ENCODE measurements at regions not wholly inside any gene's neighbourhood (a gene's known extent, or its start where the extent isn't known, plus 50 kb on each side); places are given as distances from the start of the nearest gene placed in this dataset.

GRCh38 chr16:47986031-47986430 lies 169.8 kb downstream of the ABCC12 start:
- DNase-seq (no peak), ATAC-seq (no peak)
- Histone ChIP-seq H3K27ac (no peak overlapping the region), H3K27me3 (no peaks in the 10 kb centered on the region), H3K4me1 (no peaks in the 10 kb centered on the region), H3K4me3 (no peak overlapping the region), H3K9me3 (peaks cover 0 to 7% (median 0%) of the 10 kb centered on the region in 3 donors), H3K36me3 (no peaks in the 10 kb centered on the region)
- intact Hi-C loops (cut with DNase I; ENCODE audit: low total_unique reads) (no loop called here), in situ Hi-C loops (cut with MboI; ENCODE audit: low sequenced_read_pairs in 4 of 4) (no loop called here)
- TF ChIP-seq CTCF (IDR thresholded peaks at IDR 0.05 in 4 of 5, conservative IDR thresholded peaks at IDR 0.05 in 1 of 5) (no peak), POLR2A (IDR thresholded peaks at IDR 0.05) (no peak)

DNA sequence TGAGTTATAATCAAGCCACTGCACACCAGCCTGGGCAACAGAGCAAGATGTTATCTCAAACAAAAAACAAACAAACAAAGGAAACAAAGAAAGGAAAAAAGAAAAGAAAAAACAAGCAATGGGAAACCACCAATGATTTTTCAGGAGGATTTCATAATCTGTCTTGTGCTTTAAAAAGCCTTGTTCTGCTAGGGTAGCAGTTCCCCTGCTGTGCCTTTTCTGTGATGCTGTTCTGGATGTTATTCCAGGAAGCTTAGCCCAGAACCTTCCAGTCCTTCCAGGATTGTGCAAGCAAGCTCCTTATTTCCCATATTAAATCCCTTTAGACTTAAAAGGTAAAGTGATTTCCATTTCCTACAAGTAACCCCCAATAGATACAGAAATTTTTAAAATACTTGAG lies 171.1 kb downstream of the ABCC12 start:
- intact Hi-C loops (cut with DNase I; ENCODE audit: low total_unique reads) (no loop called here), in situ Hi-C loops (cut with MboI; ENCODE audit: low sequenced_read_pairs in 4 of 4) (no loop called here)
- Histone ChIP-seq H3K4me3 (no peak overlapping the region), H3K9me3 (no peaks in the 10 kb centered on the region), H3K27me3 (no peaks in the 10 kb centered on the region), H3K36me3 (no peaks in the 10 kb centered on the region), H3K4me1 (peaks cover 0 to 8% of the 10 kb centered on the region in 2 donors), H3K27ac (no peak overlapping the region)
- DNase-seq, result no peak
- TF ChIP-seq POLR2A (IDR thresholded peaks at IDR 0.05), result no peak
- TF ChIP-seq CTCF (IDR thresholded peaks at IDR 0.05 in 4 of 5, conservative IDR thresholded peaks at IDR 0.05 in 1 of 5), result no peak
- ATAC-seq, result no peak

DNA sequence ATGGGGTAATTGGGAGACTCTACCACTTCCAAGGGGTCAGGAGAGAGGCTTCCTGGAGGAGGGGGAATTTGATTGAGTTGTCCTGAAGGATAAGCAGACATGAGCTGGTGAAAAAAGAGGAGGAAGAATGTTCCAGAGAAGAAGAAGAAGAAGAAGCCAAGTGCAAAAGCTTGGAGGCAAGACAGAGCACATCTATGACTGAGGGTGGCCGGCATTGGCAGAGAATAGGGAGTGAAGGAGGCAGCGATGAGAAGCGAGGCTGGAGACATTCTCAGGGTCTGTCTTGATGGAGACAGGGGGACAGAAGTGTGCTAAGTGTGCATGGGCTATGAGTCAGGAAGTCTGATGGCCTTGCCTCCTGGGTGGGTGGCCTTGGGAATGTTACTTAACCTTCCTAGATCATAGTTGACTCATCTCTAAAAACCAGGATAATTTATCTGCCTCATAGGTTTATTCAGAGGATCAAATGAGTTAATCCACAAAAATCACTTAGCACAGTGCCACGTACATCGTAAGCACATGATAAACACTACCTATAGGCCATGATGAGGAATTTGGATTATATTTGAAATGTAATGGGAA lies 171.7 kb downstream of the ABCC12 start:
- intact Hi-C loops (cut with DNase I; ENCODE audit: low total_unique reads) (no loop called here), in situ Hi-C loops (cut with MboI; ENCODE audit: low sequenced_read_pairs in 4 of 4) (no loop called here)
- no peak for DNase-seq
- ATAC-seq, result no peak
- TF ChIP-seq CTCF (IDR thresholded peaks at IDR 0.05 in 4 of 5, conservative IDR thresholded peaks at IDR 0.05 in 1 of 5) (no peak), POLR2A (IDR thresholded peaks at IDR 0.05) (no peak)
- H3K4me3 ChIP-seq, result no peak overlapping the region
- peaks cover 0 to 12% of the 10 kb centered on the region in 2 donors for H3K4me1 ChIP-seq
- H3K9me3 ChIP-seq, result no peaks in the 10 kb centered on the region
- no peak overlapping the region for H3K27ac ChIP-seq
- no peaks in the 10 kb centered on the region for H3K36me3 ChIP-seq
- no peaks in the 10 kb centered on the region for H3K27me3 ChIP-seq

DNA sequence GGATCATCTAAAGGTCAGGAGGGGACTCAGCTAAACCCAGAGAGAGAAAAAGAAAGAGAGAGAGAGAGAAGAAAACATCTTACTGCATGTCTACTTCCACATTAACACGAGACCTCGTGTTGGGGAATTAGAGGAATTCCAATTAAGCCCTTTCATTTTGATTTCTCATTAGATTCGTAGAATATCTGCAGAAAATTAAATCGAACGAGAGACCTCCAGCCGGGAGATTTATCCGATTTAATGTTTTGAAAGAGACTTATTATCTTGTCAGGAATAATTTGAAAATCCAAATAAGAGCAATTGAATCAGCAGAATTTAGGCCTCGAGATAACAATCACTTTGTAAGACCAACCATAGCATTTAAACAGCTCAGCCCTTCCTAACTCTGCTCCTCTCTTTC lies 175.6 kb downstream of the ABCC12 start:
- Histone ChIP-seq H3K27me3 (no peaks in the 10 kb centered on the region), H3K4me3 (no peak overlapping the region), H3K4me1 (peaks cover 0 to 12% of the 10 kb centered on the region in 2 donors), H3K36me3 (no peaks in the 10 kb centered on the region), H3K27ac (no peak overlapping the region), H3K9me3 (no peaks in the 10 kb centered on the region)
- TF ChIP-seq POLR2A (IDR thresholded peaks at IDR 0.05) (no peak), CTCF (IDR thresholded peaks at IDR 0.05 in 4 of 5, conservative IDR thresholded peaks at IDR 0.05 in 1 of 5) (no peak)
- in situ Hi-C loops (cut with MboI; ENCODE audit: low sequenced_read_pairs in 4 of 4), result no loop called here
- no peak for DNase-seq
- intact Hi-C loops (cut with DNase I; ENCODE audit: low total_unique reads), result no loop called here
- no peak for ATAC-seq

DNA sequence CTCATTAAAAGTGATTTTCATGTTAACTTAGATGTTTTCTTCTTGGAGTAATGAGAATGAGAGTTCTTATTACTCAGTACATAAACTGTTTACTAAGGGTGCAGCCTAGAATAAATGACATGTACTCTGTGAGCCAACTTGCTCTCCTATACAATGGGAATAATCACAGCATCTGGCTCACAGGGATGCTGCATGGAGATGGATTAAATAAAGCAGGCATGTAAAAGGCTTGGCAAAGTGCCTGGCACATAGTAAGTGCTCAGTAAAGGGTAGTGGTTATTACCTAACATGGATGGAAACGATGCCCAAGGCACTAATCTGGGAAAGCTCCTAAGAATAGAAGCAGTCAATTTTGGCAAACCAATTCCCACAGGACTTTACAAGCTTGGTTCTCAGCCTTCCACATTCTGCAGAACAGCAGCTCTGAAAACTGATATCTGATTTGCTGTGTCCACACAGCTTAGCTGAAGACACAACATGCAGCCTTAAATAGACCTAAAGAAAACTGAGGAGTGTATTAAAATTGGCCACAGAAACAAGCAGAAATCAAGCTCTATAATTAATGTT lies 176.1 kb downstream of the ABCC12 start:
- intact Hi-C loops (cut with DNase I; ENCODE audit: low total_unique reads), result no loop called here
- no peak for TF ChIP-seq POLR2A (IDR thresholded peaks at IDR 0.05)
- TF ChIP-seq CTCF (IDR thresholded peaks at IDR 0.05 in 4 of 5, conservative IDR thresholded peaks at IDR 0.05 in 1 of 5), result no peak
- Histone ChIP-seq H3K36me3 (no peaks in the 10 kb centered on the region), H3K27ac (no peak overlapping the region), H3K4me1 (peaks cover 0 to 12% of the 10 kb centered on the region in 2 donors), H3K4me3 (no peak overlapping the region), H3K9me3 (no peaks in the 10 kb centered on the region), H3K27me3 (no peaks in the 10 kb centered on the region)
- DNase-seq (no peak), ATAC-seq (no peak)
- in situ Hi-C loops (cut with MboI; ENCODE audit: low sequenced_read_pairs in 4 of 4), result no loop called here

All from gastrocnemius medialis (tissue), 4 donors.